ENCODE measurements at regions not wholly inside any gene's neighbourhood (a gene's known extent, or its start where the extent isn't known, plus 50 kb on each side); places are given as distances from the start of the nearest gene placed in this dataset.
A peak's percentile ranks its signal among the peaks of the same experiment; 100 is the strongest.

GRCh38 chr6:147639279-147639678, 130.8 kb downstream of the SAMD5 start:
- TF ChIP-seq, protein P1, sequence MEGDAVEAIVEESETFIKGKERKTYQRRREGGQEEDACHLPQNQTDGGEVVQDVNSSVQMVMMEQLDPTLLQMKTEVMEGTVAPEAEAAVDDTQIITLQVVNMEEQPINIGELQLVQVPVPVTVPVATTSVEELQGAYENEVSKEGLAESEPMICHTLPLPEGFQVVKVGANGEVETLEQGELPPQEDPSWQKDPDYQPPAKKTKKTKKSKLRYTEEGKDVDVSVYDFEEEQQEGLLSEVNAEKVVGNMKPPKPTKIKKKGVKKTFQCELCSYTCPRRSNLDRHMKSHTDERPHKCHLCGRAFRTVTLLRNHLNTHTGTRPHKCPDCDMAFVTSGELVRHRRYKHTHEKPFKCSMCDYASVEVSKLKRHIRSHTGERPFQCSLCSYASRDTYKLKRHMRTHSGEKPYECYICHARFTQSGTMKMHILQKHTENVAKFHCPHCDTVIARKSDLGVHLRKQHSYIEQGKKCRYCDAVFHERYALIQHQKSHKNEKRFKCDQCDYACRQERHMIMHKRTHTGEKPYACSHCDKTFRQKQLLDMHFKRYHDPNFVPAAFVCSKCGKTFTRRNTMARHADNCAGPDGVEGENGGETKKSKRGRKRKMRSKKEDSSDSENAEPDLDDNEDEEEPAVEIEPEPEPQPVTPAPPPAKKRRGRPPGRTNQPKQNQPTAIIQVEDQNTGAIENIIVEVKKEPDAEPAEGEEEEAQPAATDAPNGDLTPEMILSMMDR (IDR thresholded peaks at IDR 0.05; ENCODE audit: control insufficient read depth, extremely low read depth, insufficient read depth): no peak
- DNase-seq (ENCODE audit: low read depth): no peak
- H3K4me3 ChIP-seq (ENCODE audit: low read depth, low read length): no peak overlapping the region

DNA sequence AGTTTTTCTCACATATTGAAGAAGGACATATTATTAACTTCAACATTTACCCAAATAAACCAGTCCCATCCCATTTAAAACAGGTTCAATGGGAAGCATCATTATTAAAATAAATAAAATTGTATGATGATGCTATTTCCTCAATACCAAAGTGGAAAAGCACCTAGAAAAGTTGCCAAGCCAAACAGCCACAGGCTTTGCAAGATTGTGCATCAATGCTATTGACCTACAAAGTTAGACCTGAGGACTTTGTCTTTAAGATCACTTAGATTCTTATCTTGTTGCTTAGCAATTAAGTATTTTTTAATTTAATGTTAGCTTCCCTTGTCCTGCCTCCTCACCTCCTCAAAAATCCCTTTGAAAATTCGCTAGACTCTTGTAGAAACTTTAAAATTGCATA, 132.1 kb downstream of the SAMD5 start:
- TF ChIP-seq, protein P1 (IDR thresholded peaks at IDR 0.05; ENCODE audit: control insufficient read depth, extremely low read depth, insufficient read depth): no peak
- peak; percentile 6 for DNase-seq (ENCODE audit: low read depth)
- no peak overlapping the region for H3K4me3 ChIP-seq (ENCODE audit: low read depth, low read length)

- no peak overlapping the region for H3K4me3 ChIP-seq (ENCODE audit: low read depth, low read length)
- TF ChIP-seq, protein P1 (IDR thresholded peaks at IDR 0.05; ENCODE audit: control insufficient read depth, extremely low read depth, insufficient read depth): no peak
Observed at GRCh38 chr6:147641511-147641910, 133.0 kb downstream of the SAMD5 start.

GRCh38 chr6:147642458-147642857, 134.0 kb downstream of the SAMD5 start:
- no peak for DNase-seq (ENCODE audit: low read depth)
- TF ChIP-seq, protein P1 (IDR thresholded peaks at IDR 0.05; ENCODE audit: control insufficient read depth, extremely low read depth, insufficient read depth): no peak

More at GRCh38 chr6:147641511-147641910, 133.0 kb downstream of the SAMD5 start:
- DNase-seq (ENCODE audit: low read depth): no peak

GRCh38 chr6:147643341-147644200, 135.1 kb downstream of the SAMD5 start:
- DNase-seq (ENCODE audit: low read depth): no peak
- TF ChIP-seq, protein P1 (IDR thresholded peaks at IDR 0.05; ENCODE audit: control insufficient read depth, extremely low read depth, insufficient read depth): no peak
- H3K4me3 ChIP-seq (ENCODE audit: low read depth, low read length): no peak overlapping the region

More at GRCh38 chr6:147642458-147642857, 134.0 kb downstream of the SAMD5 start:
- H3K4me3 ChIP-seq (ENCODE audit: low read depth, low read length): no peak overlapping the region

GRCh38 chr6:147648916-147649315, 140.4 kb downstream of the SAMD5 start:
- no peak overlapping the region for H3K4me3 ChIP-seq (ENCODE audit: low read depth, low read length)
- DNase-seq (ENCODE audit: low read depth): no peak
- TF ChIP-seq, protein P1 (IDR thresholded peaks at IDR 0.05; ENCODE audit: control insufficient read depth, extremely low read depth, insufficient read depth): no peak

Data from LNCaP clone FGC (cell line).